GM19240 (cell line): ENCODE measurements at regions not wholly inside any gene's neighbourhood (a gene's known extent, or its start where the extent isn't known, plus 50 kb on each side); places are given as distances from the start of the nearest gene placed in this dataset.

Source experiments
- DNase-seq: peaks from one replicate; pipeline ENCODE4 v3.0.0; 2011; ENCODE audit warnings: low spot score; ENCODE audit not compliant: insufficient read length

DNA sequence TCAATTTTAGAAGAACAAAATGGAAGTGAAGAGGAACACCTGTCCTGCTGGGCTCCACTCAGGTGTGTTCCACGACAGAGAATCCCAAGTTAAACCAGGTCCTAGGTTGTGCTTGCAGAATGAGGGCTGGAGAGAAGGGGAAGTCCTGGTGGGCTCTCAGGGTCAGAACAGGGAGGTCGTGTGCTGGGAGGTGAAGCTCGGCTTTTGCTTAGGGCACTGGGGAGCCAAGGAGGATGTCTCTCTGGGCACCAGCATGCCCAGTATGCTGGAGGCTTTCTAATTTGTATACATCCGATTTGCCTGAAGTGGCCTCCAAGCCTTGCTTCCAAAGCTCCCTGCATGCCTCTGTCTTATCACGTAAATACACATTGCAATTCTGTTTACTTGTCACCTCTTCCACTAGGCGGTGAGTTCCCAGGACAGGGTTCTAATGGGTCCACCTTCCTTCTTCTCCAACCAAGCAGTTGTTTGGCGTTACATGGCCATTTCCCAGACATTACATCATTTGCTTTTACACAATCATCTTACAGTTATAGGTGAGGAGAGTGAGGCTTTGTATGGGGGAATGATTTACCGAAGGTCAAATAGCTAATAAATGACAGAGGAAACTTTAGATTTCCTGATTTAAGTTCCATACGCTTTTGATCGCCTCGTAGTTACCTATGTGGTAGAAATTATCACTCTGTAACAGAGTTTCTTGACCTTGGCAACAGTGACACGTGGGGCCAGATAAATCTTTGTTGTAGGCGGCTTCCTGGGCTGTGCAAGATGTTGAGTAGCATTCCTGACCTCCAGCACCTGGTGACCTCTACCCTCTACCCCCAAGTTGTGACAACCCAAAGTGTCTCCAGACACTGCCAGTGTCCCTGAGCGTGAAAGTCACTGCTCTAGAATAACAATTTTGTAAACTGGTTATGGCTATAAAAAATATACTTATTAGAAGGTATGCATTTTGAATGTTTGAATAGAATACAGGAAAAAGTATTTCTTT is 901.5 kb downstream of the TBC1D22A start:
- no peak for DNase-seq

GRCh38 chr22:47659467-47660223 is 897.2 kb downstream of the TBC1D22A start:
- DNase-seq: no peak

GRCh38 chr22:47658182-47658581 is 895.7 kb downstream of the TBC1D22A start:
- no peak for DNase-seq

GRCh38 chr22:47657224-47657623 is 894.8 kb downstream of the TBC1D22A start:
- DNase-seq: no peak

DNA sequence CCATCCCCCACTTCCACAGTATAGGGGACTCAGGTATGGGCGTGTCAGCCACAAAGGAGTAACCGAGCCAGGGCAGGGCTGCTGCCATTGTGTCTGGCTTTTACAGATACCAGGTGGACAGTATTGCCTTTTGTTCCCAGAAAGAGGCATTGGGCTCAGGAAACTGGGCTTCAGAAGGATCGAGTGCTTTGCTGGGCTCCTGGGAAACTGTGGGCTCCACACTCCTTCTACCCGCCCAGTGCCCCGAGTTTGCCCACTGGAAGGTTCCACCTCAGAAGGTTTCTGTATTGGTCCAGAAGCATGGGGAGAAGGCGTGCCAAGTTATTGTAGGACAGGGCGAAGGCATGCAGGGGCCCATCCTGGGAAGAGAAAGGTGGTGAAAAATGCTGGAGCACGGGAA is 894.4 kb downstream of the TBC1D22A start:
- DNase-seq: no peak

GRCh38 chr22:47655930-47656329 is 893.5 kb downstream of the TBC1D22A start:
- no peak for DNase-seq

GRCh38 chr22:47654922-47655491 is 892.6 kb downstream of the TBC1D22A start:
- no peak for DNase-seq

- no peak for DNase-seq
These were observed 891.5 kb downstream of the TBC1D22A start for GRCh38 chr22:47653921-47654320.

DNA sequence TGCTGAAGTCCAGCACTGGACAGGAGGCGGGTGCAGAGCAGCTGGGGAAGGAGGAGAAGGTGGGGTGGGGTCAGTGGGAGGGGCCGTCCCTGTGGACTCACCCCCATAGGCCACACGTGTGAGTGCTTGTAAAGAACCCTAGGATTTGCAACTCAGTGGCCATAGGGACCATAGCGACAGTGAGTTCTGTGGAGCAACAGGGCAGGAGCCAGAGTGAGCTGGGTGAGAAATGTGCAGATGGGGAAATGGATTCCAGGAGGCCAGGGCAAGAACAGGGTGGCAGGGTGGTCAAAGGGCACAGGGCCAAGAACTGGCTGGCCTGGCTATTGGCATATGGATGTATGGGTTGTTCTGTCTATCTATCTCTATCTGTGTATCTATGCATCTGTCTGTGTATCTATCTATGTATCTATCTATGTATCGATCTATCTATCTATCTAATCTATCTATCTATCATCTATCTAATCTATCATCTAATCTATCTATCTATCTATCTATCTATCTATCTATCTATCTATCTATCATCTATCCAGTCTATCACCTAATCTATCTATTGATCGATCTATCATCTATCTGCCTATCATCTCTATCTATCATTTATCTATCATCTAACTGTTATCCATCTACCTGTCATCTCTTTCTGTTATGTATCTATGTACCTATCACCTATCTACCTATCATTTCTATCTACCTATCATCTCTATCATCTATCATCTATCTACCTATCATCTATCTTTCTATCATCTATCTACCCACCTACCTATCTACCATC is 889.0 kb downstream of the TBC1D22A start:
- DNase-seq: no peak

- DNase-seq: no peak
These were observed 885.3 kb downstream of the TBC1D22A start for GRCh38 chr22:47647720-47648119.

DNA sequence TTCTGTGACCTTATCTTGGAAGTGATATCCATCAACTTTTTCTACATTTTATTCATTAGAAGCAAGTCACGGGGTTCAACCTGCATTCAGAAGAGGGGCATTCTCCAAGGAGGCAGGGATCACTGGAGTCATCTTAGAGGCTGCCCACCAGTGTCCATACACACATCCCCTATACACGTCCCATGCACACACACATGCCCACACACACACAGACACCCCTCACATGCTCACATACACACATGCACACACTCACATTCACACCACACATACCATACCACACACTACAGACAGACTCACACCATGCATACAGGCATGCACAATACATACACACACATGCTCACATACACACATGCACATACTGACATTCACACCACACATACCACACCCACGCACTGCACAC is 884.7 kb downstream of the TBC1D22A start:
- DNase-seq: no peak

GRCh38 chr22:47645923-47646322 is 883.5 kb downstream of the TBC1D22A start:
- no peak for DNase-seq

DNA sequence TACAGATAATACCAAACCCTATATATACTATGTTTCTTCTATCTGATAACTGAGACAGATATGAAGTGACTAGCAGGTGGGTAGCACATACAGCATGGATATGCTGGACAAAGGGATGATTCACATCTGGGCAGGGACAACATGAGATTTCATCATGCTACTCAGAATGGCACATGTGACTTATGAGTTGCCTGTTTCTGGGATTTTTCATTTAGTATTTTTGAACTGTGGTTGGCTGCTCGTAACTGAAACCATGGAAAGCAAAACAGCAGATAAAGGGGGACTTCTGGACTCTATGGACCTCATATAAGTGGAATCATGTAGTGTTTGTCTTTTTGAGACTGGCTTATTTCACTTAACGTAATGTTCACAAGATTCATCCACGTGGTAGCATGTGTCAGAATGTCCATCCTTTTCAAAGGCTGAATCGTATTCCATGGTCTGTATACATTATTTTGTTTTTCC is 883.0 kb downstream of the TBC1D22A start:
- DNase-seq: no peak

DNA sequence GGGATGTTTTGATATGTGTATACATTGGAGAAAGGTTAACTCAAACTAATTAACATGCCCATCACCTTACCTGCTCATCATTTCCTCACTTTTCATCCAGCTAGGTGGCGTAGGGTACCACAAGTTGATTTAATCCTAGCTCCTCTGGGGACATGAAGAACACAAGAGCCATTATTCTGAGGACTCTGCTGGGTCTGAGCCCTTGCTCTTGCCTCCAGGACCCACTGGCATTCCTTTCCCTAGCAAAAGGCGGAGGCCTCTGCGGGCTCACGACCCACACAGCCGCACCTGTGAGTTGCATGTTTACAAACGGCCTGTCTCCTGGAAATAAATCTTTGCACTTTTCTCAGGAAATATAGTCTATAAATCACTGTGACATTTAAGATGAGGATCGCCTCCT is 871.9 kb downstream of the TBC1D22A start:
- DNase-seq: no peak

GRCh38 chr22:47633111-47633510 is 870.7 kb downstream of the TBC1D22A start:
- DNase-seq: no peak

DNA sequence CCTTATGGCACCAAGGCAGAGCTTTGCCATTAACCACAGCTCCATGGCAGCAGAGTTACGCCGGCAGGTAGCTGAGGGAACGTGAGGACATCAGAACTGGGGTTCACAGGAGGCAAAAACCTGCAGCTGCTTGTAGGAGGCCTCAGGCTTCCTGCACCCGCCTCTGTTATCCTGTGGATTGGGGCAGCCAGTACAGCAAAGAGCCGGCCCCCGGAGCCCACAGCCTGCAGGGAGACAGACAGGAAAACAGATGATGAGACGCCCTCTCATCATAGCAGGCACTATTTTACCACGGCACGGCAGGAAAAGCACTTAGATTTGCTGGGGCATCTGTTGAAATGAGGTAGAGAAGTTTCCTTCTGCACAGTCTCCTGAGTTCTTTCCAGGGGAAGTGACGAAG is 870.3 kb downstream of the TBC1D22A start:
- DNase-seq: no peak

GRCh38 chr22:47631571-47632102 is 869.2 kb downstream of the TBC1D22A start:
- DNase-seq: no peak

DNA sequence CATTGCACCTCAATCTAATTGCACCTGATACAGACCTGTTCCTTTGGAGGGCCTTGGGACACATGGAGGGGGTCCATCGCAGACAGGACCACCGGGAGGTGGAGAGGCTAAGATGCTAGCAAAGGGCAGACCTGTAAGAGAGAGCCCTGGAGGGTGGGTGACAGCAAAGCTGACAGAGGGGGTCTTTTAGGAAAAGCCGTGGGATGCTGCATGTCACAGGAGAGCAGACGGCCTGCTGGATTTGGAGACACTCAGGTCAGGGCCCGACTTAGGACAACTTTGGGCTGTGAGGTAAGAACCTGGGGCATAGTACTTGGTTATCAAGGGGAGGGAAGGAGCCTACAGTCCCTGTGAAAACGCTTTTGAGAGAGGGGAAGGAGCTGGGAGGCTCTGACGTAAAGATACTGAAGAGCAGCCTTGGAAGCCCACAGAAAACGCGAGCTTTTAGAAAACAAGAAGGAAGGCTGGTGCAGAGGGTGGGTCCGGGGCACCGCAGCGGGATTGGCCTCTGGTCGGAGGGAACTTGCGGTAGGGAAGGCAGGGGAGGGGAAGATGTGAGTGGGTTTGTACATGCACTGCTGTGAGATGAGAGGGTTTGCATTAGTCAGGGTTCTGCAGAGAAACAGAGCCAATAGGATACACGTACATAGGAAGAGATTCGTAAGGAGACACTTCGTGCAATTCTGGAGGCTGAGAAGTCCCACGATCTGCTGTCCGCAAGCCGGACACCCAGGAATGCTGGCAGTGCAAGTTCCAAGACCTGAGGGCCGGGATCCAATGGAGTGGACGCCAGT is 868.5 kb downstream of the TBC1D22A start:
- no peak for DNase-seq

GRCh38 chr22:47629791-47630655 is 867.6 kb downstream of the TBC1D22A start:
- no peak for DNase-seq
